Vagina (tissue), 2 donors: ENCODE measurements at regions not wholly inside any gene's neighbourhood (a gene's known extent, or its start where the extent isn't known, plus 50 kb on each side); places are given as distances from the start of the nearest gene placed in this dataset.

Experiments used
- DNase-seq, 2 donors: peaks; one replicate each; pipeline ENCODE4 v3.0.0-alpha.2; 2017; ENCODE audit errors: extremely low spot score in 2 of 2
- H3K27ac ChIP-seq: fragments of 200-600 bp; sonication (generic); one replicate; pipeline ENCODE4 v1.5.1; 2019
- H3K27me3 ChIP-seq: fragments of 200-600 bp; sonication (generic); one replicate; pipeline ENCODE4 v1.5.1; 2019
- H3K36me3 ChIP-seq, 2 donors: fragments of 200-600 bp; sonication (generic); one replicate each; pipeline ENCODE4 v1.5.1; 2017 to 2019
- H3K4me1 ChIP-seq: fragments of 200-600 bp; sonication (generic); one replicate; pipeline ENCODE4 v1.5.1; 2019
- H3K4me3 ChIP-seq, 2 donors: fragments of 200-600 bp; sonication (generic); 1 replicate in 1 of 2; 2 replicates in 1 of 2; pipeline ENCODE4 v1.5.1; 2016 to 2019
- H3K9me3 ChIP-seq: fragments of 200-600 bp; sonication (generic); one replicate; pipeline ENCODE4 v1.5.1; 2019
- CTCF ChIP-seq, 3 experiments: fragments of 450-650 bp in 2 of 3; fragments of 200-600 bp in 1 of 3; sonication (generic) in 1 of 3; IDR thresholded peaks; one replicate each; pipeline ENCODE4 v1.5.1; 2017 to 2019; ENCODE audit warnings: antibody characterized with exemption in 3 of 3, mild to moderate bottlenecking in 2 of 3, moderate library complexity in 2 of 3
- POLR2A ChIP-seq, 2 donors: fragments of 450-650 bp; IDR thresholded peaks; one replicate each; pipeline ENCODE4 v1.6.1; 2017; ENCODE audit warnings: antibody characterized with exemption in 2 of 2, mild to moderate bottlenecking in 2 of 2, moderate library complexity in 2 of 2
- POLR2AphosphoS5 ChIP-seq, 2 donors: sonication (generic); formaldehyde crosslinking; IDR thresholded peaks; one replicate each; pipeline ENCODE4 v1.9.0; 2017; ENCODE audit warnings: antibody characterized with exemption in 2 of 2, mild to moderate bottlenecking in 2 of 2, low read depth in 1 of 2; ENCODE audit not compliant: insufficient read depth in 1 of 2
- intact Hi-C: fragments of 100-400 bp; cut with DNase I; formaldehyde crosslinking; loops from one replicate; pipeline ENCODE4 v1.15.1; 2023

GRCh38 chr4:153044036-153044435 lies 107.9 kb downstream of the FHDC1 start:
- H3K27me3 ChIP-seq = no peaks in the 10 kb centered on the region
- no peak for TF ChIP-seq POLR2A (IDR thresholded peaks at IDR 0.05)
- no peak for TF ChIP-seq CTCF (IDR thresholded peaks at IDR 0.05)
- no peak for TF ChIP-seq POLR2AphosphoS5 (IDR thresholded peaks at IDR 0.05; ENCODE audit: insufficient read depth in 1 of 2, low read depth in 1 of 2)
- intact Hi-C loops = no loop called here

GRCh38 chr4:153045111-153045982 lies 109.2 kb downstream of the FHDC1 start:
- no peaks in the 10 kb centered on the region for H3K4me1 ChIP-seq
- H3K4me3 ChIP-seq = no peak overlapping the region
- no peaks in the 10 kb centered on the region for H3K9me3 ChIP-seq
- H3K27ac ChIP-seq = no peak overlapping the region
- H3K27me3 ChIP-seq = no peaks in the 10 kb centered on the region
- DNase-seq = no peak
- no peak for TF ChIP-seq CTCF (IDR thresholded peaks at IDR 0.05)
- no peak for TF ChIP-seq POLR2AphosphoS5 (IDR thresholded peaks at IDR 0.05; ENCODE audit: insufficient read depth in 1 of 2, low read depth in 1 of 2)
- no peak for TF ChIP-seq POLR2A (IDR thresholded peaks at IDR 0.05)
- no peaks in the 10 kb centered on the region for H3K36me3 ChIP-seq
- intact Hi-C loops = no loop called here

More at GRCh38 chr4:153044036-153044435, 107.9 kb downstream of the FHDC1 start:
- no peaks in the 10 kb centered on the region for H3K9me3 ChIP-seq
- H3K36me3 ChIP-seq = no peaks in the 10 kb centered on the region
- H3K27ac ChIP-seq = no peak overlapping the region
- no peaks in the 10 kb centered on the region for H3K4me1 ChIP-seq
- H3K4me3 ChIP-seq = no peak overlapping the region
- no peak for DNase-seq

- Histone ChIP-seq H3K27ac (no peak overlapping the region), H3K36me3 (no peaks in the 10 kb centered on the region), H3K4me3 (no peak overlapping the region), H3K4me1 (no peaks in the 10 kb centered on the region), H3K9me3 (no peaks in the 10 kb centered on the region), H3K27me3 (no peaks in the 10 kb centered on the region)
- intact Hi-C loops = no loop called here
- DNase-seq = no peak
- no peak for TF ChIP-seq POLR2AphosphoS5 (IDR thresholded peaks at IDR 0.05; ENCODE audit: insufficient read depth in 1 of 2, low read depth in 1 of 2)
- TF ChIP-seq POLR2A (IDR thresholded peaks at IDR 0.05) = no peak
- TF ChIP-seq CTCF (IDR thresholded peaks at IDR 0.05) = no peak
Measured at GRCh38 chr4:153058671-153059060, 122.5 kb downstream of the FHDC1 start.

- intact Hi-C loops = no loop called here
Measured at GRCh38 chr4:153060196-153060595, 124.1 kb downstream of the FHDC1 start.

More at GRCh38 chr4:153060196-153060595, 124.1 kb downstream of the FHDC1 start:
- no peaks in the 10 kb centered on the region for H3K36me3 ChIP-seq
- H3K4me3 ChIP-seq = no peak overlapping the region
- H3K4me1 ChIP-seq = no peaks in the 10 kb centered on the region
- no peak for TF ChIP-seq POLR2AphosphoS5 (IDR thresholded peaks at IDR 0.05; ENCODE audit: insufficient read depth in 1 of 2, low read depth in 1 of 2)
- no peak for TF ChIP-seq CTCF (IDR thresholded peaks at IDR 0.05)
- TF ChIP-seq POLR2A (IDR thresholded peaks at IDR 0.05) = no peak
- no peak for DNase-seq
- no peak overlapping the region for H3K27ac ChIP-seq
- no peaks in the 10 kb centered on the region for H3K27me3 ChIP-seq
- no peaks in the 10 kb centered on the region for H3K9me3 ChIP-seq
